Transverse colon (tissue), 4 donors: ENCODE measurements at regions not wholly inside any gene's neighbourhood (a gene's known extent, or its start where the extent isn't known, plus 50 kb on each side); places are given as distances from the start of the nearest gene placed in this dataset.

Experiments
- DNase-seq: peaks from one replicate; pipeline ENCODE4 v3.0.0-alpha.2; 2019
- H3K27ac ChIP-seq, 4 donors: fragments of 200-600 bp; sonication (generic); 2 replicates each; pipeline ENCODE4 v1.5.1; 2016 to 2018; ENCODE audit warnings: inconsistent platforms in 4 of 4
- H3K27me3 ChIP-seq: fragments of 200-600 bp; sonication (generic); 2 replicates; pipeline ENCODE4 v1.5.1; 2017; ENCODE audit warnings: inconsistent platforms
- H3K36me3 ChIP-seq, 4 donors: fragments of 200-600 bp; sonication (generic); 2 replicates each; pipeline ENCODE4 v1.5.1; 2017 to 2019; ENCODE audit warnings: inconsistent platforms in 4 of 4
- H3K4me1 ChIP-seq, 4 donors: fragments of 200-600 bp; sonication (generic); 2 replicates each; pipeline ENCODE4 v1.5.1; 2017 to 2020; ENCODE audit warnings: inconsistent platforms in 4 of 4
- H3K4me3 ChIP-seq, 4 donors: fragments of 200-600 bp; sonication (generic); 1 replicate in 1 of 4; 2 replicates in 3 of 4; pipeline versions ENCODE4 v1.5.1 to v1.6.1; 2017 to 2019; ENCODE audit warnings: inconsistent platforms in 4 of 4
- H3K9me3 ChIP-seq, 2 donors: fragments of 200-600 bp; sonication (generic); 2 replicates each; pipeline ENCODE4 v1.5.1; 2017 to 2019; ENCODE audit warnings: inconsistent platforms in 2 of 2
- EP300 ChIP-seq: sonication (generic); formaldehyde crosslinking; IDR thresholded peaks from one replicate; pipeline ENCODE4 v1.6.1; 2017; ENCODE audit warnings: antibody characterized with exemption, low read depth
- POLR2A ChIP-seq: fragments of 450-650 bp; IDR thresholded peaks from one replicate; pipeline ENCODE4 v1.6.1; 2016; ENCODE audit warnings: antibody characterized with exemption, mild to moderate bottlenecking, moderate library complexity
- POLR2AphosphoS5 ChIP-seq, 3 donors: sonication (generic); formaldehyde crosslinking; IDR thresholded peaks; one replicate each; pipeline ENCODE4 v1.6.1; 2016; ENCODE audit warnings: antibody characterized with exemption in 3 of 3
- WGBS, 2 donors: methylation state at CpG; one replicate each; pipeline ENCODE4 v1.1.5; 2018; ENCODE audit warnings: low coverage in 1 of 2; 5-methylcytosine and 5-hydroxymethylcytosine counted together
- in situ Hi-C, 4 donors: fragments of 200-750 bp; cut with MboI; loops; one replicate each; pipeline versions ENCODE4 v1.15.0 to v1.15.1; 2017; ENCODE audit warnings: low sequenced_read_pairs in 3 of 4, low pct_ligation_motif_present in 1 of 4, low pct_unique_long_range_greater_than_20kb in 1 of 4
- intact Hi-C: fragments of 100-400 bp; cut with DNase I; formaldehyde crosslinking; loops from one replicate; pipeline ENCODE4 v1.15.1; 2023; ENCODE audit warnings: low total_unique reads
- TF ChIP-seq, protein P1 (sequence below), 5 experiments: fragments of 200-600 bp in 3 of 5; fragments of 450-650 bp in 2 of 5; sonication (generic) in 3 of 5; IDR thresholded peaks; 1 replicate in 2 of 5; 2 replicates in 3 of 5; pipeline ENCODE4 v1.5.1; 2016 to 2017; ENCODE audit warnings: antibody characterized with exemption in 5 of 5, inconsistent platforms in 3 of 5, mild to moderate bottlenecking in 2 of 5, moderate library complexity in 1 of 5

- DNase-seq: no peak
- H3K4me3 ChIP-seq: no peak overlapping the region
- 92 to 94% methylated on average over 2 to 12 of the region's 12 CpGs for WGBS, 2 donors
- no peaks in the 10 kb centered on the region for H3K4me1 ChIP-seq
- H3K36me3 ChIP-seq: no peaks in the 10 kb centered on the region
- H3K27me3 ChIP-seq: no peaks in the 10 kb centered on the region
- H3K9me3 ChIP-seq: no peaks in the 10 kb centered on the region
- in situ Hi-C loops: no loop called here
- TF ChIP-seq EP300: no peak
- TF ChIP-seq POLR2AphosphoS5 (IDR thresholded peaks at IDR 0.05): no peak
- no peak for TF ChIP-seq POLR2A
- TF ChIP-seq, protein P1, sequence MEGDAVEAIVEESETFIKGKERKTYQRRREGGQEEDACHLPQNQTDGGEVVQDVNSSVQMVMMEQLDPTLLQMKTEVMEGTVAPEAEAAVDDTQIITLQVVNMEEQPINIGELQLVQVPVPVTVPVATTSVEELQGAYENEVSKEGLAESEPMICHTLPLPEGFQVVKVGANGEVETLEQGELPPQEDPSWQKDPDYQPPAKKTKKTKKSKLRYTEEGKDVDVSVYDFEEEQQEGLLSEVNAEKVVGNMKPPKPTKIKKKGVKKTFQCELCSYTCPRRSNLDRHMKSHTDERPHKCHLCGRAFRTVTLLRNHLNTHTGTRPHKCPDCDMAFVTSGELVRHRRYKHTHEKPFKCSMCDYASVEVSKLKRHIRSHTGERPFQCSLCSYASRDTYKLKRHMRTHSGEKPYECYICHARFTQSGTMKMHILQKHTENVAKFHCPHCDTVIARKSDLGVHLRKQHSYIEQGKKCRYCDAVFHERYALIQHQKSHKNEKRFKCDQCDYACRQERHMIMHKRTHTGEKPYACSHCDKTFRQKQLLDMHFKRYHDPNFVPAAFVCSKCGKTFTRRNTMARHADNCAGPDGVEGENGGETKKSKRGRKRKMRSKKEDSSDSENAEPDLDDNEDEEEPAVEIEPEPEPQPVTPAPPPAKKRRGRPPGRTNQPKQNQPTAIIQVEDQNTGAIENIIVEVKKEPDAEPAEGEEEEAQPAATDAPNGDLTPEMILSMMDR (IDR thresholded peaks at IDR 0.05): no peak
- H3K27ac ChIP-seq: no peak overlapping the region
- intact Hi-C loops: no loop called here
Measured at GRCh38 chr5:17424674-17425073, 73.4 kb upstream of the TAF11L2 start.

- intact Hi-C loops (no loop called here), in situ Hi-C loops (no loop called here)
- no peaks in the 10 kb centered on the region for H3K36me3 ChIP-seq
- no peak overlapping the region for H3K27ac ChIP-seq
- TF ChIP-seq, protein P1 (IDR thresholded peaks at IDR 0.05): no peak
- TF ChIP-seq POLR2A: no peak
- TF ChIP-seq POLR2AphosphoS5 (IDR thresholded peaks at IDR 0.05): no peak
- TF ChIP-seq EP300: no peak
- WGBS, 2 donors: 72 to 85% methylated on average over 8 of the region's 8 CpGs
- H3K27me3 ChIP-seq: no peaks in the 10 kb centered on the region
- no peak overlapping the region for H3K4me3 ChIP-seq
- no peaks in the 10 kb centered on the region for H3K9me3 ChIP-seq
- no peak for DNase-seq
- no peaks in the 10 kb centered on the region for H3K4me1 ChIP-seq
Measured at GRCh38 chr5:17425385-17426070, 72.5 kb upstream of the TAF11L2 start.

GRCh38 chr5:17426104-17426749 lies 71.8 kb upstream of the TAF11L2 start:
- Histone ChIP-seq H3K4me1 (no peaks in the 10 kb centered on the region), H3K27me3 (no peaks in the 10 kb centered on the region), H3K9me3 (no peaks in the 10 kb centered on the region), H3K27ac (no peak overlapping the region), H3K36me3 (no peaks in the 10 kb centered on the region), H3K4me3 (no peak overlapping the region)
- intact Hi-C loops: no loop called here
- no peak for DNase-seq
- in situ Hi-C loops: no loop called here
- 66 to 72% methylated on average over 2 of the region's 2 CpGs for WGBS, 2 donors
- TF ChIP-seq EP300 (no peak), POLR2A (no peak), POLR2AphosphoS5 (IDR thresholded peaks at IDR 0.05) (no peak)
- TF ChIP-seq, protein P1 (IDR thresholded peaks at IDR 0.05): no peak

GRCh38 chr5:17428176-17428800 lies 69.7 kb upstream of the TAF11L2 start:
- TF ChIP-seq POLR2A: no peak
- TF ChIP-seq, protein P1 (IDR thresholded peaks at IDR 0.05): no peak
- H3K27me3 ChIP-seq: no peaks in the 10 kb centered on the region
- no peaks in the 10 kb centered on the region for H3K4me1 ChIP-seq
- intact Hi-C loops (no loop called here), in situ Hi-C loops (no loop called here)
- no peak for DNase-seq
- no peak overlapping the region for H3K27ac ChIP-seq
- 84 to 85% methylated on average over 7 of the region's 7 CpGs for WGBS, 2 donors
- H3K4me3 ChIP-seq: no peak overlapping the region
- H3K36me3 ChIP-seq: no peaks in the 10 kb centered on the region
- no peaks in the 10 kb centered on the region for H3K9me3 ChIP-seq
